Jurkat, Clone E6-1 (cell line): ENCODE measurements at regions not wholly inside any gene's neighbourhood (a gene's known extent, or its start where the extent isn't known, plus 50 kb on each side); places are given as distances from the start of the nearest gene placed in this dataset.
A peak's percentile ranks its signal among the peaks of the same experiment; 100 is the strongest.

Source experiments
- DNase-seq: peaks from one replicate; pipeline ENCODE4 v3.0.0-alpha.2; 2011; ENCODE audit warnings: low read depth, low spot score
- H3K4me3 ChIP-seq: 2 replicates; pipeline ENCODE4 v1.5.1; 2011; ENCODE audit warnings: mild to moderate bottlenecking, low read length, control low read depth, moderate library complexity

DNA sequence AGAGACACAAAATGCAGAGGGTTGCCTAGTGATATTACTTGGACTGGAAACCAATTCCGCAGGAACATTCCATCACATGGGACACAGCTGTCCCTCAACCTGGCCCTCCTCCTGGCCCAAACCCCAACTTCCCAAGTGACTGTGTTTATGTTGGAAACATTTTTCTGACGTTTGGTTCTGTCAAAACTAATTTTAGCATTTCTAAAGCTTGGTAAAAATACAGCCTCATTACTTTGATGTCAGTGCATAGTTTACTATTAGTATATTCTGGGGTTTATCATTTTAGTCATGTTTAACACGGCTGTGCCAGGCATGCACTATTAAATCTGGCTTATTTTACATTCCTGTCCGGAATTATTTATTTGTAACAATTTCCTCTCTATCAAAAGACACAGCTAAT lies 69.9 kb downstream of the GLI2 start:
- H3K4me3 ChIP-seq: no peak overlapping the region
- no peak for DNase-seq

GRCh38 chr2:120807751-120808150 lies 72.1 kb downstream of the GLI2 start:
- DNase-seq: no peak
- no peak overlapping the region for H3K4me3 ChIP-seq

DNA sequence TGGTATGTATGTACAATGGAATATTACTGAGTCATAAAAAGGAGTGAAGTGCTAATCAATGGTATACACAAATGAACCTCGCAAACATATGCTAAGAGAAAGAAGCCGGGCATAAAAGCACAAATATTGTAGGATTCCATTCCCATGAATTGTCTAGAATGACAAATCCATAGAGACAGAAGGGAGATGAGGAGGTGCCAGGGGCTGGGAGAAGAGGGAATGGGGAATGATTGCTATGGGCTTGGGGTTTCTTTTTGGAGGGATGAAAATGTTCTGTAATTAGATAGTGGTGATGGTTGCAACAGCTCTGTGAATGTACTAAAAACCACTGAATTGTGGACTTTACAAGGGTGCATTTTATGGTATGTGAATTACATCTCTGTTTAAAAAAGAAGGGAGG lies 73.5 kb downstream of the GLI2 start:
- no peak overlapping the region for H3K4me3 ChIP-seq
- no peak for DNase-seq

GRCh38 chr2:120809609-120810440 lies 74.2 kb downstream of the GLI2 start:
- DNase-seq: peak; percentile 15
- no peak overlapping the region for H3K4me3 ChIP-seq

GRCh38 chr2:120810639-120811038 lies 75.0 kb downstream of the GLI2 start:
- no peak overlapping the region for H3K4me3 ChIP-seq
- no peak for DNase-seq

GRCh38 chr2:120812866-120813265 lies 77.2 kb downstream of the GLI2 start:
- H3K4me3 ChIP-seq: no peak overlapping the region
- no peak for DNase-seq

DNA sequence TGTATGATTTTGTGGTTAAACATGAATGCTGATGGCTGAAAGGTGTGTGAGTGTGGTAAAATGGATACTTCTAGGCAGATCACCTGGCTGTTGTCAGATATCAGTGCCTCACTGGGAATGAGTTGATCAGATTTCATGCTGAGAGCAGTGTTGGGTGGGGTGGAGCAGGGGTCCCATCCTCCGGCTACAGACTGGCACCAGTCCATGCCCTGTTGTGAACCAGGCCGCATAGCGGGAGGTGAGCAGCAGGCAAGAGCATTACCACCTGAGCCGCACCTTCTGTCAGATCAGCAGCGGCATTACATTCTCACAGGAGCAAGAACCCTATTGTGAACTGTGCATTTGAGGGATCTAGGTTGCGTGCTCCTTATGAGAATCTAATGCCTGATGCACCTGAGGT lies 78.7 kb downstream of the GLI2 start:
- no peak for DNase-seq
- no peak overlapping the region for H3K4me3 ChIP-seq

DNA sequence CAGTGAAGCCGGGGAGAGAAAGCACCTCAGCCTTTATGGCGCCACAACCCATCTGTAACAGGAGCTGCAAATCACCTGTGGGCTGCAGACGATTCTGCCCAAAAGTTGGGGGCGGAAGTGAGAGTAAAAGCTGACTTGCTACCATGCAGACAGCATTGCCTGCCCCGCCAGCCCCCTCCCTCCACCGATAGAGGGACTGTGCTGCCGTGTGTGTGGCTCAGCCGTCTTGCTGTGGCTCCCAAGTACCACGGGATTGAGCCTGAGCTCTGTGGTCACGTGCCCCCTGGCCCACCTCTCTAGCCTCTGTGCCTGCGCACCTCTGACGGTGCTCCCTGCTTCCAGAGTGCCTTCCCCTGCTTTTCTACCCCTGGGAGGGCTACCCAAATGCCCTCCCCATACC lies 79.6 kb downstream of the GLI2 start:
- DNase-seq: no peak
- H3K4me3 ChIP-seq: no peak overlapping the region

- no peak overlapping the region for H3K4me3 ChIP-seq
- DNase-seq: no peak
Observed at GRCh38 chr2:120817136-120817955, 81.7 kb downstream of the GLI2 start.

DNA sequence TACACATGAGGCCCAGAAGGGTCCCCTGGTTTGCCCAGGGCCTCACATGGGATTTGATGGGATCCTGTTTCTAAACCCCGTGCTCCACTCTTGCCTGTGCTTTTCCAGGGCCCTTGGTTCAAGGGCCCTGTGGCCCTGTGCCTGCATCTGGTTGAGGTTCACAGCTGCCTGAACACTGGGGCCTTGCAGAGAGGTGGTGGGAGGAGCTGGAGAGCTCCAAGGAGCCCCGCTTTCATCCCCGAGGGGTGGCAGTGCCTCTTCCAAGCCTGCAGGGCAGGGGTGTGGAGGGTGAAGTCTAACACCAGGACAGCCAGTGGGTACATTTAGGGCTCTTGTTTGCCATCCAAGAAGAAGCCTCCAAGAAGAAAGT lies 82.3 kb downstream of the GLI2 start:
- DNase-seq: no peak
- H3K4me3 ChIP-seq: no peak overlapping the region

- no peak for DNase-seq
- no peak overlapping the region for H3K4me3 ChIP-seq
Observed at GRCh38 chr2:120818441-120818920, 82.8 kb downstream of the GLI2 start.

- H3K4me3 ChIP-seq: no peak overlapping the region
- DNase-seq: no peak
Observed at GRCh38 chr2:120819720-120820210, 84.1 kb downstream of the GLI2 start.

GRCh38 chr2:120820263-120820952 lies 84.7 kb downstream of the GLI2 start:
- H3K4me3 ChIP-seq: no peak overlapping the region
- no peak for DNase-seq

- no peak for DNase-seq
- no peak overlapping the region for H3K4me3 ChIP-seq
Observed at GRCh38 chr2:120820953-120821279, 85.2 kb downstream of the GLI2 start.

DNA sequence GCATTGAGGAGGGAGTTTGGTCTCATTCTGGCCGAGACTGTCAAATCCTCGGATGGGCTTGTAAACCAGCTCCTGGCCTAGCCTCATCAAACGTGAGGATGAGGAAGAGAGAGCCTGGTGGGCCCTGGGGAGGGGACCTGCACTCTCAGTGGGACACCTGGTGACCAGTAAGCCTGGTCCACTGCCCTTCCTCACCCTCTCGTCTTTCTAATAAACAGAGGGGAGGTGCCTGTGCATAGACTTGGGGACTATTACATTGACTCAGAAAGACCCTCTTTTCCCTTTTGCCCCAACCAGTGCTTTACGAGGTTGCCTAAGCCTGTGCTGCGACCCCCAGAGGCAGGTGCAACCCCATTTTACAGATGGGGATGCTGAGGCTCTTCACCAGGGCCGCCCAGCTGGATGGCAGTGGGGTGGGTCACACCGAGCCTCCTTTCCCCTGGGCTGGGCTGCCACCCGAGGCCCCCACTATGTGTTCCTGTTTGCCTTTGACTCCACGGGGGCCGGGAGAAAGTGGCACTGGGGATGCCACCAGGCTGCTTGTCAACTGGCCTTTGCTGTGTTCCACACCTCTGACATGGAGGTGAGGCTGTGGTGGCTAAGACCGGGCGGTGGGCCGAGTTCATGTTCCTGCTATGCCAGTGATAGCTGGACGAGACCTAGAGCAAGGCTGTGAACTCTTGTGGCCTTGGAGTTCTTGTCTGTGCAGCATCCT lies 85.9 kb downstream of the GLI2 start:
- no peak overlapping the region for H3K4me3 ChIP-seq
- DNase-seq: no peak

GRCh38 chr2:120822933-120823332 lies 87.3 kb downstream of the GLI2 start:
- no peak overlapping the region for H3K4me3 ChIP-seq
- DNase-seq: no peak

DNA sequence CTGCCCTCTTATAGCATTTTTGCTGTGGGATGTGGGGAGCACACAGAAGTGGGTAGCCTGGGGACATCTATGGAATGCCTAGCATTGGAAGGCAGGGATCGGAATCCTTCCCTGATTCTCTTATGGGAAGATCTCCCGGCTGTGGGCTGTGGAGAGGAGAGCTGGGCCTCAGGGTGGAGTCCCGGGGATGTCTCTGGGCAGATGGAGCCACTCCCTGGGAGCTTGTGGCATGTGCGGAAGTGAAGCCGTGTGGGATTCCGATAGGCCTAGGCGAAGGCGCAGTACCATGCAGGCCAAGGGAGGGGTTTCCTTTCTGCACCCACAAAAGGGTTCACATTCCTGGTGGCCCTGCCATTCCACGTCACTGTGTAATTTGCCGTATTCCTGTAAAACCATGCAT lies 87.9 kb downstream of the GLI2 start:
- no peak for DNase-seq

GRCh38 chr2:120824246-120824645 lies 88.6 kb downstream of the GLI2 start:
- no peak overlapping the region for H3K4me3 ChIP-seq
- DNase-seq: no peak

More for the DNA sequence above, 87.9 kb downstream of the GLI2 start:
- H3K4me3 ChIP-seq: no peak overlapping the region
